ENCODE measurements at regions not wholly inside any gene's neighbourhood (a gene's known extent, or its start where the extent isn't known, plus 50 kb on each side); places are given as distances from the start of the nearest gene placed in this dataset.

DNA sequence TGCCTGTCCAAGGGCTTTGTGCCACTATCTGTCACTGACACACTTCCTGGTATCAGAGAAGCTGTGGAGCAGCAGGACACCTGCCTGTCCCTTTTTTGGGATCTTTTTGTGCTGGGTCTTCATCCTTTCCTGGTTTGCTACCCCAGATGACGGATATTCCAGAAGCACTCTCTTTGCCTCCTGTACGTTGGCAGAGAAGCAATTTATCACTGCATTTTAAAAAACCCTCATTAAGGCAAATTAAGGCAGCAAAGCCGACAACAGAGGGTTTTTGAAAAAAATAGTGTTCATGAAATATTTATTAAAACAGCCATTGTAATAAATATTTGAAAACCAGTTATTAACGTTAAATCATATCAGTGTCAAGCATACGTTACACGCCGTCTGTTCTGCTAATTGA lies 209.6 kb upstream of the NTM start:
- Histone ChIP-seq H3K36me3 (ENCODE audit: control insufficient read depth, insufficient read depth, low read length) (no peaks in the 10 kb centered on the region), H3K27ac (ENCODE audit: low read depth, low read length) (no peak overlapping the region)

DNA sequence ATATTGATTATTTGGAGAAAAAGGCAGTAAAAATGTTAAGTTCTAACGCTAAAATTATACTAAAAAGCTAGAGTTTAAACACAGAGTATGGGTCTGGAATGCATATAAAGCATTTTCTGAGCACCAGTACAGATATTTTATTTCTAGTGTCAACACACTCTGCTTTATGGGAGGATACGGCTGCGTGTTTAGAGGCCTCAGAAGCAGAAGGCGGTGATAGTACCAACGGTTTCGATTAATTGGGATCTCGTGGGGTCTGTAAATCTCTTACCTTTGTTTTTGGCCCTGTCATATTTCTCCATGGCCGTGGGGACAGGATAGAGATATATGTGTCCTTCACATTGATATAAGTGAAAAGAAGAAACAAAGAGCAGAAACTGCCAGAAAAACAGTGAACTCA lies 206.8 kb upstream of the NTM start:
- H3K27me3 ChIP-seq (ENCODE audit: control insufficient read depth, insufficient read depth, low read length): no peaks in the 10 kb centered on the region
- H3K9me3 ChIP-seq (ENCODE audit: control insufficient read depth, insufficient read depth, low read depth, low read length): no peaks in the 10 kb centered on the region
- H3K9ac ChIP-seq (ENCODE audit: low read length): no peak overlapping the region
- H3K4me3 ChIP-seq (ENCODE audit: low read depth, low read length): no peak overlapping the region
- H3K36me3 ChIP-seq (ENCODE audit: control insufficient read depth, insufficient read depth, low read length): no peaks in the 10 kb centered on the region
- H3K27ac ChIP-seq (ENCODE audit: low read depth, low read length): no peak overlapping the region
- no peaks in the 10 kb centered on the region for H3K4me1 ChIP-seq (ENCODE audit: control insufficient read depth, insufficient read depth, low read length)

More for the DNA sequence above, 209.6 kb upstream of the NTM start:
- Histone ChIP-seq H3K9me3 (ENCODE audit: control insufficient read depth, insufficient read depth, low read depth, low read length) (no peaks in the 10 kb centered on the region), H3K27me3 (ENCODE audit: control insufficient read depth, insufficient read depth, low read length) (no peaks in the 10 kb centered on the region), H3K4me3 (ENCODE audit: low read depth, low read length) (no peak overlapping the region), H3K9ac (ENCODE audit: low read length) (no peak overlapping the region), H3K4me1 (ENCODE audit: control insufficient read depth, insufficient read depth, low read length) (no peaks in the 10 kb centered on the region)

DNA sequence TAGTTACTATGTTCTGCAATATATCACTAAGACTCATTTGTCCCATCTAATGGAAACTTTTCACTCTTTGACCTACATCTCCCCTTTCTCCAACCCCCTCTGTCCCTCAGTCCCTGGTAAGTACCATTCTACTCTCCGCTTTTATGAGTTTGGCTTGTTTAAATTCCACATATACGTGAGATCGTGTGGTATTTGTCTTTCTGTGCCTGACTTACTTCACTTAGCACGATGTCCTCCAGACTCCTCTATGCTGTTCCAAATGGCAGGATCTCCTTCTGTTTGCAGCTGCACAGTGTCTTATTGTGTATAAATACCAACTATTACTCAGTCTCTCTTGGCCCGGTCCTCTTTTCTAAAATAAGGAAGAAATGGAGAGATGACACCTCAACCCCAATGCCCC lies 205.4 kb upstream of the NTM start:
- Histone ChIP-seq H3K27me3 (ENCODE audit: control insufficient read depth, insufficient read depth, low read length) (no peaks in the 10 kb centered on the region), H3K27ac (ENCODE audit: low read depth, low read length) (no peak overlapping the region), H3K4me3 (ENCODE audit: low read depth, low read length) (no peak overlapping the region), H3K36me3 (ENCODE audit: control insufficient read depth, insufficient read depth, low read length) (no peaks in the 10 kb centered on the region), H3K9ac (ENCODE audit: low read length) (no peak overlapping the region), H3K4me1 (ENCODE audit: control insufficient read depth, insufficient read depth, low read length) (no peaks in the 10 kb centered on the region), H3K9me3 (ENCODE audit: control insufficient read depth, insufficient read depth, low read depth, low read length) (no peaks in the 10 kb centered on the region)

DNA sequence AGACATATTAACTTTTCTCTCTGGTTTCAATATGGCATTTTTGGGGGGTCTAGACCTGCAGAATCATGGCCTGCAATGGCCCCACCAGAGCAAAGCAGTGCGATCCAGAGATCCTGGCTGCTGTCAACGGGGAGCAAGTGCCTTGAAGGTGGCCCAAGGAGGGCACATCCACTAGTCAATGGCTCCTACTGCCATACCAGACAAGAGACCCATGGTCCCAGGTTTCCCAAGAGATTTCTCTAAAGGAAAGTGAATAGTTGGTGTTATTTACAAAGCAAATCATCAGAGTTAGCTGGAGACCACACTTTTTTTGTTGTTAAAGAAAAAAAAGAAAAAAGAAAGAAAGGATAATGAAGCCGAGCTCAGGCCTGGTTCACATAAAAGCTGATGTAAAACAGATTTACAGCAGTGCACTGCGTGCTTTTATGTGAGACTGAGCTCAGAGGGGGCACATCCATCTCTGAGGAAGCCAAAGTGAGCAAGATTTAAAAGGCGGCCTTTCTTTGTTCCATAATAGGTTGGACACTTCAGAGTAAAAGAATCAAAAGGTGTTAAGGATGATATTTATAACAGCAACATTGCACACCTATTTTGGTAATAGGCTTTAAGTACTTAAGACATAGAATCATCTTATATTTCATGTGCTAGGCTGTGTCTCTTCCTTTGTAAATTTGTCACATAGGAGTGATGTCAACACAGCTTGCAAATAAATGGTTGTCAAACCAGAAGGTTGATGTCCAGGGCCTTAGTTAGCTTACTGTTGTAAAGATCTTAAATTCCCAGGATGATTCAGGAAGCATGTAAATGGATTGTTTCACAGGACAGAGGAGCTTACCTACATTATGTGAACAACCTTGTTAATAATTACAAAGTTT lies 201.3 kb upstream of the NTM start:
- Histone ChIP-seq H3K27ac (ENCODE audit: low read depth, low read length) (no peak overlapping the region), H3K4me3 (ENCODE audit: low read depth, low read length) (no peak overlapping the region), H3K27me3 (ENCODE audit: control insufficient read depth, insufficient read depth, low read length) (no peaks in the 10 kb centered on the region), H3K9ac (ENCODE audit: low read length) (no peak overlapping the region), H3K9me3 (ENCODE audit: control insufficient read depth, insufficient read depth, low read depth, low read length) (no peaks in the 10 kb centered on the region), H3K4me1 (ENCODE audit: control insufficient read depth, insufficient read depth, low read length) (no peaks in the 10 kb centered on the region; the same call in 1 of the 2 replicates), H3K36me3 (ENCODE audit: control insufficient read depth, insufficient read depth, low read length) (no peaks in the 10 kb centered on the region)

DNA sequence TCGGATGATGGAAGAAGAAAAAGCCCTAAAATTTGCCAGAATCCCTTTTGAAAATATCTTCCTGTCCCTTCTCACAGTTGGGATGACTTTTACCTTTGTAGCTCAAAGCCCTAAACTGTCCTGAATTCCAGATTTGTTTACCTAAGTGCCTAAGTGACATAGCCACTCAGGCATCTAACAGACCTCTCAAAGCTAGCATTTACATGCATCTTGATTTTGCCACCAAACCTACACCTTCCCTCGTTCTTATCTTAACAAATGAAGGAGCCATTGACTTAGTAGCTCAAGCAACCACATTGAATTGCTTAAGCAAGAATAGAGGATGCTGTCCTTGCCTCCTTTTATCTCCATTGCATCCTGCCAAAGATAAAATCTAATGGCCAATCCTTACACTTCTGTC lies 198.4 kb upstream of the NTM start:
- no peak overlapping the region for H3K4me3 ChIP-seq (ENCODE audit: low read depth, low read length)
- H3K4me1 ChIP-seq (ENCODE audit: control insufficient read depth, insufficient read depth, low read length): no peaks in the 10 kb centered on the region; the same call in 1 of the 2 replicates
- H3K27ac ChIP-seq (ENCODE audit: low read depth, low read length): no peak overlapping the region
- H3K36me3 ChIP-seq (ENCODE audit: control insufficient read depth, insufficient read depth, low read length): no peaks in the 10 kb centered on the region
- H3K27me3 ChIP-seq (ENCODE audit: control insufficient read depth, insufficient read depth, low read length): no peaks in the 10 kb centered on the region
- H3K9ac ChIP-seq (ENCODE audit: low read length): no peak overlapping the region
- peaks cover 6% of the 10 kb centered on the region; the same call in 1 of the 2 replicates for H3K9me3 ChIP-seq (ENCODE audit: control insufficient read depth, insufficient read depth, low read depth, low read length)

DNA sequence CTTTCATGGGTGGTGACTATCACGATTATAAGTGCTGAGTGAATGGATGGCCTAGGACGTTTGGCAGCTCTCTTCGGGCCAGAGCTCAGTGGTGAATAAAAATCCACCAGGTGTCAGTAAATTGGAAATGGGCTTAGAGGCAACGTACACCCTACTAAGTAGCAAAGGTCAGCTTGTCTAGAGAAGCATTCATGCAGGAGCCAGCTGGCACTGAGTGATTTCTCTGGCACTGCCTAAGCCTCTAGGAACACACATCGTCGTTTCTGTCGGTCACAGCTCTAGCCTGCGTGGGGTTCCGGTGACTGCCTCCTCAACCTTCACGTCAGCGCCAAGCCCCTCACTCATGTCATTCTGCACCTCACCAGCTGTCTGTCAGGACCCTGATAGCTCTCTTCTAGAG lies 192.4 kb upstream of the NTM start:
- Histone ChIP-seq H3K4me1 (ENCODE audit: control insufficient read depth, insufficient read depth, low read length) (peaks cover 29% of the 10 kb centered on the region), H3K36me3 (ENCODE audit: control insufficient read depth, insufficient read depth, low read length) (no peaks in the 10 kb centered on the region), H3K27ac (ENCODE audit: low read depth, low read length) (no peak overlapping the region), H3K9ac (ENCODE audit: low read length) (no peak overlapping the region), H3K27me3 (ENCODE audit: control insufficient read depth, insufficient read depth, low read length) (no peaks in the 10 kb centered on the region), H3K9me3 (ENCODE audit: control insufficient read depth, insufficient read depth, low read depth, low read length) (peaks cover 6% of the 10 kb centered on the region; the same call in 1 of the 2 replicates), H3K4me3 (ENCODE audit: low read depth, low read length) (no peak overlapping the region)

DNA sequence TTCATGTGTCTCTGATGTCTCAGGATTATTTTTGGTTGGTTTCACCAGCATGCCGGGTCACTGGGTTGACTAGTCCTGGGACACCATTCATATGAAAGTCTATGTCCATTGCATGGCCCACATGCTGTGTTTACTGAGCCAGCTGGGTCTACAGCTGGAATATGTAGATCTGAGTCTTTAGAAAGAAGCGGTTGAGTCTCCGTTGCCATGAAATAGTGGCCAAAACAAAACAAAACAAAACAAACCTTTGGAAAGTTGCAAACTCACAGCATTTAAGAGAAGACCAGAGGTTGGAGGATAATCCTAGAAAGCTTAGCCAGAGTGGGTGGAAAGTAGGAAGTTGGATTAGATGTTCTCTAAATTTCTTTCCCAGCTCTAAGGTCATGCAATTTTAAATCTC lies 191.8 kb upstream of the NTM start:
- Histone ChIP-seq H3K9ac (ENCODE audit: low read length) (no peak overlapping the region), H3K27ac (ENCODE audit: low read depth, low read length) (no peak overlapping the region), H3K27me3 (ENCODE audit: control insufficient read depth, insufficient read depth, low read length) (no peaks in the 10 kb centered on the region), H3K4me3 (ENCODE audit: low read depth, low read length) (no peak overlapping the region), H3K36me3 (ENCODE audit: control insufficient read depth, insufficient read depth, low read length) (no peaks in the 10 kb centered on the region), H3K4me1 (ENCODE audit: control insufficient read depth, insufficient read depth, low read length) (peaks cover 29% of the 10 kb centered on the region), H3K9me3 (ENCODE audit: control insufficient read depth, insufficient read depth, low read depth, low read length) (peaks cover 6% of the 10 kb centered on the region; the same call in 1 of the 2 replicates)

DNA sequence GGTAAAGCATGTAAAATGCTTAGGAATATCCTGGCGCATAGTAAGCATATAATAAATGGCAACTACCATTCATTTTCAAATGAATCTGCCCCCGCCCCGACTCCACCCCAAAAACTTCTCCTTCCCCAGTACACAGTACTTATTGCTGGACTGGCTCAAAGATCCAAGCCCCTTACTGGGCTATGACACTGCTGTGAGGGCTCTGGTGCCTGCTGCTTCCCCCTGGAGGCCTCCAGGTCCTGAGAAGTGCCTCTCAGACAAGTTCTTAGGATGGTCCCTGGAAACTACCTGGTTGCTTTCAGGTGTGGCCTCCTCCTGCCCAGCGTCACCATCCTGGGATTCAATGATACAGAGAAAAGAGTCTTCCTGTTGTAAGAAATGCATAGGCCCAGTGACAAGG lies 190.6 kb upstream of the NTM start:
- no peak overlapping the region for H3K27ac ChIP-seq (ENCODE audit: low read depth, low read length)
- H3K9ac ChIP-seq (ENCODE audit: low read length): no peak overlapping the region
- H3K4me3 ChIP-seq (ENCODE audit: low read depth, low read length): no peak overlapping the region
- H3K9me3 ChIP-seq (ENCODE audit: control insufficient read depth, insufficient read depth, low read depth, low read length): peaks cover 3% of the 10 kb centered on the region; the same call in 1 of the 2 replicates
- no peaks in the 10 kb centered on the region for H3K27me3 ChIP-seq (ENCODE audit: control insufficient read depth, insufficient read depth, low read length)
- no peaks in the 10 kb centered on the region for H3K36me3 ChIP-seq (ENCODE audit: control insufficient read depth, insufficient read depth, low read length)
- H3K4me1 ChIP-seq (ENCODE audit: control insufficient read depth, insufficient read depth, low read length): peaks cover 29% of the 10 kb centered on the region

DNA sequence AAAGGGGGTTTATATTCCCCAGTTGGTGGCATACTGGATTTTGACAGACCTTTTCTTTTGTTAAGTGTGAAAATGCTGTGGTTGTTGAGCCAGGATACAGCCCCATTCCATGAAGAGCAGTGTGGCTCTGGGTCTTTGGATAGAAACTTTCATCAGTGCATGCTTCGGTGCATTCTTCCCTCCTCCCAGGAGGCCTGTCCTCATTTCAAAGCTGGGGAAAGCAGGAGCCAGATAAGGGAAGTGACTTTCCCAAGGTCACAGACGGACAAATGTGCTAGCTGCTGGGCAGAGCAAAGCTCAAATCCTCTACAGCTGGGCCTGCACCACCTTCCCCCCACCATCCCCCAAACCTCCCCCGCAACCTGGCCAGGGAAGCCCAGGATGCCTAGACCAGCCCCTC lies 184.5 kb upstream of the NTM start:
- Histone ChIP-seq H3K9me3 (ENCODE audit: control insufficient read depth, insufficient read depth, low read depth, low read length) (no peaks in the 10 kb centered on the region), H3K4me1 (ENCODE audit: control insufficient read depth, insufficient read depth, low read length) (peaks cover 12% of the 10 kb centered on the region), H3K9ac (ENCODE audit: low read length) (no peak overlapping the region), H3K27me3 (ENCODE audit: control insufficient read depth, insufficient read depth, low read length) (no peaks in the 10 kb centered on the region), H3K36me3 (ENCODE audit: control insufficient read depth, insufficient read depth, low read length) (no peaks in the 10 kb centered on the region), H3K27ac (ENCODE audit: low read depth, low read length) (no peak overlapping the region), H3K4me3 (ENCODE audit: low read depth, low read length) (no peak overlapping the region)

DNA sequence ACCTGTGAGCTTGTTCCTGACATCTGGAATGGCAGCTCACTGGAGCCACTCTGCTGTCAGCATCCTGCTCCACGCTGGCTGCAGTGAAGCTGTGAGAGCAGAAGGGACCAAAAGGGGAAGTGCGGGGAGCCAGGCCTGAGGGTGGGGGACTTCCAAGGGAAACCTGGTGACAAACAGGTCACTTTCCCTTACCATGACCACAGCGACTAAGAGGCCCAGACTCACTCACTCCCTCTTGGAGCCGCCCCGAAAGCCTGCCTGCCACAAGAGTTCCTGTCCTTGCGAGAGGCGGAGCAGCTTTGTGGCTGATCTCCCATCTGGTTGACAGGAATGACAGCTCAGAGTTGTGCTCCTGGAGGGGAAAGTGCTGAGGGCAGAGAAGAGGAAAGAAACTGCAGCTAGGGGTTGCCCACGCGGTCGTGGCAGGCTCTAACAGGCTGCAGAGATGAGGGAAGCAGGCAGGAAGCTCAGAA lies 183.8 kb upstream of the NTM start:
- Histone ChIP-seq H3K9ac (ENCODE audit: low read length) (no peak overlapping the region), H3K4me3 (ENCODE audit: low read depth, low read length) (no peak overlapping the region), H3K27me3 (ENCODE audit: control insufficient read depth, insufficient read depth, low read length) (no peaks in the 10 kb centered on the region), H3K36me3 (ENCODE audit: control insufficient read depth, insufficient read depth, low read length) (no peaks in the 10 kb centered on the region), H3K4me1 (ENCODE audit: control insufficient read depth, insufficient read depth, low read length) (peaks cover 10% of the 10 kb centered on the region), H3K27ac (ENCODE audit: low read depth, low read length) (no peak overlapping the region), H3K9me3 (ENCODE audit: control insufficient read depth, insufficient read depth, low read depth, low read length) (no peaks in the 10 kb centered on the region)

DNA sequence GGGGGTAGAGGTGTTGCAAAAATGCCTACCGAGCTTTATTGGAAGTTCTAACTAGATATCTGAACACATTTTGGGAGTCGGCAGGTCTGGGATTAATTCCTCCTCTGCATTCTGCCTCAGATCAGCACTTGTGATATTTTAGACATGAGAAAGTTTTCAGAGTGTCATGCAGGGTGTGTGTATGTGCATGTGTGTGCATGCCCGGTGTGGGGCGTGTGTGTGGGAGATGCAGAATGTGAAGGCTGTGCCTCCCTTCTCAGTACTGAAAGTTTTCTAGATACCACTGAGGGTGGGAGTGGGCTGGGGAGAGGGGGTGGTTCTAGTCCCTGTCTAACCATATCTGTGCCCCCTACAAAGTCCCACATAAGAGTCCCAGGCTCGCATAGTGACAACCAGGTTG lies 180.0 kb upstream of the NTM start:
- Histone ChIP-seq H3K4me1 (ENCODE audit: control insufficient read depth, insufficient read depth, low read length) (peaks cover 10% of the 10 kb centered on the region), H3K27ac (ENCODE audit: low read depth, low read length) (no peak overlapping the region), H3K36me3 (ENCODE audit: control insufficient read depth, insufficient read depth, low read length) (no peaks in the 10 kb centered on the region), H3K9ac (ENCODE audit: low read length) (no peak overlapping the region), H3K9me3 (ENCODE audit: control insufficient read depth, insufficient read depth, low read depth, low read length) (no peaks in the 10 kb centered on the region), H3K27me3 (ENCODE audit: control insufficient read depth, insufficient read depth, low read length) (0 out of 2 replicates have a peak, but pooled peaks cover 2% of the 10 kb centered on the region), H3K4me3 (ENCODE audit: low read depth, low read length) (no peak overlapping the region)
